HG02885 (cell line): ENCODE measurements at regions not wholly inside any gene's neighbourhood (a gene's known extent, or its start where the extent isn't known, plus 50 kb on each side); places are given as distances from the start of the nearest gene placed in this dataset.

Experiments
- ATAC-seq: cut with Tn5 transposase; IDR thresholded peaks from one replicate; pipeline ENCODE4 v1.9.1; 2021; ENCODE audit warnings: mild to moderate bottlenecking; ENCODE audit not compliant: unreplicated experiment, poor library complexity

GRCh38 chr4:153127760-153128494, 76.3 kb upstream of the TRIM2 start:
- peak; percentile 80 for ATAC-seq

DNA sequence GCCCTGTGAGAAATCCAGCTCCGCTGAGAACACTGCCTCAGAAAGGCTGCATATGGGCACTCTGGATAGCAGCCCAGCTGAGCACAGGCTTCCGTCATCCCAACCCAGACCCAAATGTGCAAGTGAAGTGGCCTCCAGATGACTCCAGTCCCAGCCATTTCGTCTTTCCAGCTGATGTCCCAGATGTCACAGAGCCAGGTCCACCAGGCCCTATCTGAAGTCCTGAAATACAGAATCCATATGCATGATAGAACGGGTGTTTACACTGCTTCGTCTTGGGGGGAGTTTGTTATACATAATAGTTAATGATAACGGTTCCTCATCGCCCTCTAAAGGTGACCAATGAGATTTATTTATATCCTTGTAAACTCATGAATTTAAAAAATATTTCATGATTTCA, 72.6 kb upstream of the TRIM2 start:
- no peak for ATAC-seq

- no peak for ATAC-seq
Observed at GRCh38 chr4:153137159-153137558, 67.1 kb upstream of the TRIM2 start.

- ATAC-seq: no peak
Observed at GRCh38 chr4:153137677-153138630, 66.3 kb upstream of the TRIM2 start.

GRCh38 chr4:153138736-153139135, 65.5 kb upstream of the TRIM2 start:
- ATAC-seq: no peak

DNA sequence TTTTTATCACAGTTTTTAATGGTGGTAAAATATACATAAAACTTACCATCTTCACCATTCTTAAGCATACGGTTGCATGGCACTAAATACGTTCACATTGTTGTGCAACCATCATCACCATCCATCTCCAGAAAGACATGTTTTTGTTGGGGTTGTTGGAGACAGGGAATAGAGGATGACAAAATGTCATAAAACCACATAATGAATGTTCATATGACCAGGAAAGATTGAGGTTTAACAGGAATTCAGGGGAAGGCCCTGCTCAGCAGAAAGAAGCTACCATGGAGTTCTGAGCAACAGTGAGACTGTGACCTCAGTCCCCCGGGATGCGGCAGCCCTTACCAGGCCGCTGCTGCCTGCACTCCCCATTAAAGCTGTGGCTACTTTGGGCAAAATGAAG, 63.9 kb upstream of the TRIM2 start:
- ATAC-seq: no peak

GRCh38 chr4:153141238-153141637, 63.0 kb upstream of the TRIM2 start:
- ATAC-seq: no peak

DNA sequence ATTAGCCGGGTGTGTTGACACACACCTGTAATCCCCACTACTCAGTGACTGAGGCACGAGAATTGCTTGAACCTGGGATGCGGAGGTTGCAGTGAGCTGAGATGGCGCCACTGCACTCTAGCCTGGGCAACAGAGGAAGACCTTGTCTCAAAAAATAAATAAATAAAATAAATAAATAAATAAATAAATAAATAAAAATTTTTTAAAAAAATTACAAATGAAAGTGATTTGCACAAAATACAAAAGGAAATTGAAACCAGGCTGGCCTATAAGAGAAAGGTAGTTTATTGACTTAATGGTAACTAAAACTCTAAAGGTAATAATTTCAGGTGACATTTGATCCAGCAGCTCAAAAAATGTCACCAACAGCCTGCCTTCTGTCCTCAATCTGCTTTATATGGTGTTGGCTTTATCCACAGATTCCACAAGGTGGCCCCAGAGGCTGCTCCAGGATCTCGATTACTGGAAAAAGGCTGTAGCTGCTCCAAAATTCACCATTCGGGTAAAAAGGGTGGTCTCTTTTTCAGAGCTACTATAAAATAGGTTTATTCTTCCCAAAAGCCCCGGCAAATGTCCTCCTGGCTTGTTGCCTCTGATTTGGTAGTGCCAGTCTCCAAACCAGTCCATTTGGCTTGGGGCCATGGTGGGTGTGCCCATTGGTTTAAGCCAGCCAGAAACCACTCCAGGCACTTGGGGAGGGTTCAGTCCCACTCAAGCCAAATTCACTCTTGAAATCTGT, 61.4 kb upstream of the TRIM2 start:
- peak; percentile 50 for ATAC-seq

GRCh38 chr4:153143527-153144348, 60.5 kb upstream of the TRIM2 start:
- no peak for ATAC-seq

DNA sequence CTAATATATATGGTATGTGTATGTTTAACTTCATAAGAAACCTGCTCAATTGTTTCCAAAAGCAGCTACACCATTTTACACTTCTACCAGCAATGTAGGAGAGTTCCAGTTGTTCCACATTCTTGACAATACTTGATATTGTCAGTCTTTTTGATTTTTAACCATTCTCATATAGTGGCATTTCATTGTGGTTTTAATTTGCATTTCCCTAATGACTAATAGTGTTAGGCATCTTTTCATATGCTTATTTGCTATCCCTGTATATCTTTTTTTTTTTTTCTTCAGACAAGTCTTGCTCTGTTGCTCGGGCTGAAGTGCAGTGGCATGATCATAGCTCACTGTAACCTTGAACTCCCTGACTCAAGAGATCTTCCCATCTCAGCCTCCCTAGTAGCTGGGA, 58.2 kb upstream of the TRIM2 start:
- no peak for ATAC-seq

GRCh38 chr4:153146961-153147360, 57.3 kb upstream of the TRIM2 start:
- no peak for ATAC-seq

- no peak for ATAC-seq
Observed at GRCh38 chr4:153148791-153149190, 55.5 kb upstream of the TRIM2 start.

- no peak for ATAC-seq
Observed at GRCh38 chr4:153151535-153152455, 52.4 kb upstream of the TRIM2 start.

DNA sequence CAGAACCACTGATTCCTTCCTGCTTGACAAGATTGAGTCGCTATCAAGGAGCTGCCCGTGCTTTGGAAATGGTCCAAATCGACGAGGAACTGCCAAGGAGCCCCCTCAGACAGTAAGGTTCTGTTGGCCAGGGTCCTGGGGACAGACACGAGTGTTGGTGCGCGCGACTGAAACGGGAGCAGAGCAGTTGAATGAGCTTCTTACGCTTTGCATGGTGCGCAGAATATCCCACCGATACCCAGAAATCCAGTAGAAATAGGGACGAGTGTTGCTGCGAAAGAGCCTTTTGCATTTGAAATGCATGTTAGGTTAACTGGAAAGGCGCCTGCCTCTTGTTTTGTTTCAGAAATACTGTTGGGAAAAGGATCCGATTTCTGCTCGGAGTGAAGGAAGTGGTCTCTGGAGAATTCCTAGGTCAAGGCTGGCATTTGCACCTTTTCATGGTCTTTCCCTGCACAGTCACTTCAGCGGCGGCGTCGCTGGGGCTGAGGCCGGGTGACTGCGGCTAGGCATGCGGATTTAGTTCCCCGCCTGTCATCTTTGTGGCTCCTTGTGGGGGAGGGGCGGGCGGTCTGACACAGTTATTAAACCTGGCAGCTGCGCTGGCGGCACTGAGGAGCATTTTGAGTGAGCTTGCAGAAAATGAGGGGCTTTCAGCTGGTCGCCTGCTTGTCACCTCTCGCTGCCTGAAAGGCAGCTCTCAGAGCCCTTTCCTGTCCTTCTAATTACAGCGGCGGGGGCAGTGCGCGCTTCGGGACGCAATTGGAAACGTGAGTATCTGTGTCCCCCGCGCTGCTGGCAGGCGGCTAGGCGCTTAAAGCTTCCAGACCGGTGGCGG, 51.5 kb upstream of the TRIM2 start:
- peak; percentile 14 for ATAC-seq

DNA sequence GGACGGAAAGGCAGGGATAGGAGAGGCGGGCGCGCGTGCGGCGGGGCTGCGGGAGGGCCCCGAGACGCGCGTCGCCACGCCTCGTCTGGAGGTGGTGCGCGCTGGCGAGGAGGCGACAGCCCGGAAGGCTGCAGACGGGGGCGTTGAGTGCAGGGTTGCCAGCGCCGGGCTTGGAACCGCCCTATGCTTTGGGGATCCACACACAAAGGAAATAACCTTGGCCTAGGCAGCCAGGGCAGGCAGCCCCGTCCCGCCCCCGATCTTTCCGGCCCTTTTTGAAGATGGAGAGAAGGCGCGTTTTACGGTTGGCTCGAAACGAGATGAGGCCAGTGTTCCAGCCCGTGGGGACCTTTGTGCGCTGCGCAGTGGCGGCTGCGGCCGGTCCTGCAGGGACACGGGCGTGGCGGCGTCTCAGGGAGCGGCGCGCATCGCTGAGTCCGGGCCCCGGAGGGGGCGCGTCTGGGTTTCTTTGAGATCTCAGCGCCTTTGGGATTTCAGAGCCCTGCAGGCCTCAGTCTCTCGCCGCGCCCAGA, 50.8 kb upstream of the TRIM2 start:
- ATAC-seq: peak; percentile 72

DNA sequence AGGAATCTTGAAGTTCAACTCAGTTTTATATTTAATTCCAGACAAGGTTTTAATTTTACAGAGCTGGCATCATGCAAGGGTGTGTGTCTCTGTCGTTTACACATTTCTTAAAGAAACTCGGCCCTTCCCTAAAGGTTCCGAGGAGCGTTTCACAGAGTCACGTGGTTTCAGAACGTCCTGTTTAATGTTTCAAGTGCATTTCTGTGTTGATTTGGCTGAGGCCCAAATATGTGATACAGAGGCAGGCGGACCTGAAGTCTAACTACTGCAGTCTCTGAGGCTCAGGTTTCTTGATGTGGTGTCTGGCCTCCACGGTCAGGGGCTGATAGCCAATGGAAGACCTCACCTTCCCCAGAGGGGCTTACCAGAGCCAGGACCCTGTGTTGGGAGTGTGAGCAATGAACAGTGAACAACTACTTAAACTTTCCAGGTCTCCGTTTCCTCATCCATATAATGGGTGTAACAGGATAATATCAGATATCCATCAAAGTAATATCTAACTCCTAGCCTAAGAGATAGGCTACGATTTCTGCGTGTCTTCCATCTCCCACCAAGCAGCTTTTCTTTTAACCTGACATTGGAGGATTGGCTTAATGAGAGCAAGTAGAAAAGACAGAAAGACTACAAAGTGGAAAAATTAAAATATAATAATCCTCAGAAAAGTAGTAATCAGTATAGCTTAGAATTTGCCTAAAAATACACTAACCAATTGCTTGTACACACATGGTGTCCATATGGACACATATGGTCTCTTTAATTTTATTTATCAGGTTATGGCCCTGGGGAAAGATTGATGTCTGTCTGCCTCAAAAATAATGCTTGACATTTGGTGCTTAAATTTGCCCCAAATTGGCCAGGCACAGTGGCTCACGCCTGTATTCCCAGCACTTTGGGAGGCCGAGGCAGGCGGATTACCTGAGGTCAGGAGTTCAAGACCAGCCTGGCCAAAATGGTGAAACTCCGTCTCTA, 50.0 kb upstream of the TRIM2 start:
- ATAC-seq: no peak
